Ascending aorta (tissue), 2 donors: ENCODE measurements at regions not wholly inside any gene's neighbourhood (a gene's known extent, or its start where the extent isn't known, plus 50 kb on each side); places are given as distances from the start of the nearest gene placed in this dataset.

Experiments
- DNase-seq, 2 donors: peaks; one replicate each; pipeline ENCODE4 v3.0.0-alpha.2; 2019; ENCODE audit warnings: low spot score in 2 of 2
- H3K27ac ChIP-seq, 2 donors: fragments of 200-600 bp; sonication (generic); one replicate each; pipeline ENCODE4 v1.5.1; 2016 to 2017; ENCODE audit warnings: mild to moderate bottlenecking in 1 of 2
- H3K27me3 ChIP-seq: fragments of 200-600 bp; sonication (generic); one replicate; pipeline ENCODE4 v1.5.1; 2017
- H3K36me3 ChIP-seq, 2 donors: fragments of 200-600 bp; sonication (generic); one replicate each; pipeline ENCODE4 v1.5.1; 2016
- H3K4me1 ChIP-seq, 2 donors: fragments of 200-600 bp; sonication (generic); one replicate each; pipeline ENCODE4 v1.5.1; 2016 to 2017; ENCODE audit warnings: mild to moderate bottlenecking in 1 of 2
- H3K4me3 ChIP-seq, 2 donors: fragments of 200-600 bp; sonication (generic); one replicate each; pipeline ENCODE4 v1.5.1; 2016 to 2017; ENCODE audit warnings: mild to moderate bottlenecking in 1 of 2
- H3K9me3 ChIP-seq, 2 donors: fragments of 200-600 bp; sonication (generic); one replicate each; pipeline ENCODE4 v1.5.1; 2016
- intact Hi-C: fragments of 100-400 bp; cut with DNase I; formaldehyde crosslinking; loops from one replicate; pipeline ENCODE4 v1.15.1; 2023
- TF ChIP-seq, protein P1 (sequence below), 3 experiments: fragments of 200-600 bp in 2 of 3; fragments of 450-650 bp in 1 of 3; sonication (generic) in 2 of 3; IDR thresholded peaks; one replicate each; pipeline ENCODE4 v1.5.1; 2016 to 2019; ENCODE audit warnings: antibody characterized with exemption in 3 of 3, mild to moderate bottlenecking in 1 of 3, moderate library complexity in 1 of 3

DNA sequence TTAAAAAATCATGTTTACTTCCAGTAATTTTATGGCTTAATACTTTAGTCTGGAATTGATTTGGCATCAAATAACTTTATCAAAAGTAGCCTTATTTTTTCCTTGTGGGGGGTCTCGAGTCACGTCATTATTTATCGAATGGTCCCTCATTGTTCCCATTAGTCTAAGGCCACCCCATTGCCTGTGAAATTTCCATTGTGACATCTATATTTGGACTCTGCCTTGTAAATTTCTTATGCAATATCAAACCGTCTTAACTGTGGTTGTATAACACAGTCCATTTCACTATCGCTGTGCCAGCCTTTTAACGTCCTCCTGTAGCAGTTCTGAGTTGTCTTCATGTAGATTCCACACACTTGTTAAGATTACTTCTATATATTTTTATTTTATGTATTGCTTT is 103.9 kb upstream of the RET start:
- intact Hi-C loops = no loop called here
- H3K4me3 ChIP-seq = no peak overlapping the region
- no peak for DNase-seq
- no peak overlapping the region for H3K27ac ChIP-seq
- no peaks in the 10 kb centered on the region for H3K36me3 ChIP-seq
- H3K9me3 ChIP-seq = no peaks in the 10 kb centered on the region
- H3K4me1 ChIP-seq = no peaks in the 10 kb centered on the region
- no peaks in the 10 kb centered on the region for H3K27me3 ChIP-seq
- TF ChIP-seq, protein P1, sequence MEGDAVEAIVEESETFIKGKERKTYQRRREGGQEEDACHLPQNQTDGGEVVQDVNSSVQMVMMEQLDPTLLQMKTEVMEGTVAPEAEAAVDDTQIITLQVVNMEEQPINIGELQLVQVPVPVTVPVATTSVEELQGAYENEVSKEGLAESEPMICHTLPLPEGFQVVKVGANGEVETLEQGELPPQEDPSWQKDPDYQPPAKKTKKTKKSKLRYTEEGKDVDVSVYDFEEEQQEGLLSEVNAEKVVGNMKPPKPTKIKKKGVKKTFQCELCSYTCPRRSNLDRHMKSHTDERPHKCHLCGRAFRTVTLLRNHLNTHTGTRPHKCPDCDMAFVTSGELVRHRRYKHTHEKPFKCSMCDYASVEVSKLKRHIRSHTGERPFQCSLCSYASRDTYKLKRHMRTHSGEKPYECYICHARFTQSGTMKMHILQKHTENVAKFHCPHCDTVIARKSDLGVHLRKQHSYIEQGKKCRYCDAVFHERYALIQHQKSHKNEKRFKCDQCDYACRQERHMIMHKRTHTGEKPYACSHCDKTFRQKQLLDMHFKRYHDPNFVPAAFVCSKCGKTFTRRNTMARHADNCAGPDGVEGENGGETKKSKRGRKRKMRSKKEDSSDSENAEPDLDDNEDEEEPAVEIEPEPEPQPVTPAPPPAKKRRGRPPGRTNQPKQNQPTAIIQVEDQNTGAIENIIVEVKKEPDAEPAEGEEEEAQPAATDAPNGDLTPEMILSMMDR (IDR thresholded peaks at IDR 0.05) = no peak

GRCh38 chr10:42973411-42973810 is 103.5 kb upstream of the RET start:
- Histone ChIP-seq H3K36me3 (no peaks in the 10 kb centered on the region), H3K9me3 (no peaks in the 10 kb centered on the region), H3K4me1 (no peaks in the 10 kb centered on the region), H3K27me3 (no peaks in the 10 kb centered on the region), H3K4me3 (no peak overlapping the region), H3K27ac (no peak overlapping the region)
- intact Hi-C loops = no loop called here
- TF ChIP-seq, protein P1 (IDR thresholded peaks at IDR 0.05) = no peak
- DNase-seq = no peak

DNA sequence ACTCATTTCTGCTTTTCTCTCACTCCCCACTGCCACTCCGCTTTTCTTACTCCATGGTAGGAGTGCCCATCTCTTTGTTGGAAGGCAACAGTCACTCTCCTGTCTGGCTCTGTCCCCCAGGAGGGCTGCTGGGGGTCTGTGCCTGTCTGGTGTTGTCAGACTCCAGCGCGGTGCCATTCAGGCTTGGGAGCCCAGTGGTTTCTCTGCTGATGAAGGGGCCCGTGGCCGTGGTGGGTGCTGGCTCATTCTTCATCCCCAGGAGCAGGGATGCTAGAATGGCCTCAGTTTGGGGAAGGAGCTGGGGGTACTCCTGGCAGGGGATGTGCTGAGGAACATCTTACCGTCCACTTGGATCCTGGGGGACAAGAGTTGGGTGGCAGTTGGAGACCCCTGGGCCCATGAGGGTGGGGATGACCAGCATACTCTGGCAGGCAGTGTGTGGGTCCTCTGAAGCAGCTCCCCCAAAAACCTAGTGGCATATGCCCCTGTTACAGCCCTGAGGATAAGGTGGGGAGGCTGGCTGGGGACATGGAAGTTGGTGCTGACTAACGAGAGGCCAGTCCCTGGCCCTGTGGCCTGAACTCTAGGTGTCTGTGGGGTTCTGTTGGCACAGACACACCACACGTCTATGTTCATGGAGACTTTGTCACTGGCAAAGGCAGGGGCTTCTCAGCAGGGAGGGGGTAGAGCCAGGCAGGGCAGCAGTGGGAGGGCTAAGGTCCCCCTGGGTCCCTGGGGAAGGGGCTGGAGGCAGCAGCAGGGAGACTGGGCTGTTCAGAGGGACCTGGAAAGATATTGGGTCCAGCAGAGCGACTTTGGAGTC is 102.8 kb upstream of the RET start:
- DNase-seq = peak in 1 of 2 donors; percentile 49

DNA sequence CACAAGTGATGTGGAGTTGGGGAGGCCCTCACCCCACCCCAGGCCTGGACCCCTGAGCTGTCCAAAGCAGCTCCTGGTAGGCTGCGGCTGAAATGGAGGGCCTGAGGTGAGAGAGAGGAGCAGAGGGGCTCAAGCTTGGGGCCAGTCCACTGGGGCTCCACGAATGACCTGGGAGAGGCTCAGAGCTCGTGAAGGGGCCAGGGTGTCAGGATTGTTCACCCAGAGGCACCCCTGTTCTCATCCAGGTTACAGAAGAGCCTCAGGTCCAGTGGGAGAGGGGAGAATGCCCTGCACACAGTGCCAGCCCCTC is 102.2 kb upstream of the RET start:
- Histone ChIP-seq H3K27me3 (no peaks in the 10 kb centered on the region), H3K27ac (no peak overlapping the region), H3K9me3 (no peaks in the 10 kb centered on the region), H3K4me3 (no peak overlapping the region), H3K4me1 (no peaks in the 10 kb centered on the region), H3K36me3 (no peaks in the 10 kb centered on the region)
- DNase-seq = peak in 1 of 2 donors; percentile 25
- intact Hi-C loops = no loop called here
- TF ChIP-seq, protein P1 (IDR thresholded peaks at IDR 0.05) = no peak

More for the DNA sequence above, 102.8 kb upstream of the RET start:
- no peak overlapping the region for H3K27ac ChIP-seq
- no peaks in the 10 kb centered on the region for H3K36me3 ChIP-seq
- intact Hi-C loops = no loop called here
- no peaks in the 10 kb centered on the region for H3K9me3 ChIP-seq
- H3K4me3 ChIP-seq = no peak overlapping the region
- TF ChIP-seq, protein P1 (IDR thresholded peaks at IDR 0.05) = no peak
- no peaks in the 10 kb centered on the region for H3K4me1 ChIP-seq
- no peaks in the 10 kb centered on the region for H3K27me3 ChIP-seq

- Histone ChIP-seq H3K4me3 (no peak overlapping the region), H3K36me3 (no peaks in the 10 kb centered on the region), H3K4me1 (no peaks in the 10 kb centered on the region), H3K27ac (no peak overlapping the region), H3K27me3 (no peaks in the 10 kb centered on the region), H3K9me3 (no peaks in the 10 kb centered on the region)
- intact Hi-C loops = no loop called here
- TF ChIP-seq, protein P1 (IDR thresholded peaks at IDR 0.05) = no peak
- no peak for DNase-seq
Observed at GRCh38 chr10:42975005-42975493, 101.8 kb upstream of the RET start.
